ENCODE measurements at regions not wholly inside any gene's neighbourhood (a gene's known extent, or its start where the extent isn't known, plus 50 kb on each side); places are given as distances from the start of the nearest gene placed in this dataset.

DNA sequence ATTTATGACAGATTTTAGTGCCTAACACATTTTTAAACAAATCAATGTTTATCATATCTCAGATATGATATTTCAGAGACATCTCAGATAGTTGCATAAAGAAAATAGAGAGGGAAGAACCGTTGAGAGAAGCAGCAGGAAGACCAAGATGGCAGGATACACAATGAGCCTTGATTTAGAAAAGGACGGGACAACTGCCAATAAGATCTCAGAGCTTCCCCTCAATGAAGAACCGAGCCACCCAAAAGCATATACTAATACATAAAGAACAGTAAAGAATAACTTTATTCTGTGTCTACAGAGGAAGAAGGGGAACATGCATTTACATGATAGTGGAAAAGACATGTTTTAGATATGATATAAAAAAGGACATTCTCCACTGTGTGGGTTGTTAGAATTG lies 375.9 kb upstream of the SOX5 start:
- ChIA-PET CTCF (no interaction called here), POLR2A (no interaction called here)

More for the DNA sequence above, 375.9 kb upstream of the SOX5 start:
- H3K9me1 ChIP-seq (replicated peaks; ENCODE audit: control insufficient read depth, extremely low read depth, insufficient read depth, low read length), result no peaks in the 10 kb centered on the region
- no peak for DNase-seq (ENCODE audit: low read depth, low spot score)
- no peaks in the 10 kb centered on the region for H3K4me1 ChIP-seq (ENCODE audit: control insufficient read depth, extremely low read depth, insufficient read depth, low read length)
- H2AFZ ChIP-seq (ENCODE audit: low read depth, low read length), result no peak overlapping the region
- H3K4me3 ChIP-seq (replicated peaks in 1 of 3; ENCODE audit: insufficient read depth in 1 of 3, low read depth in 1 of 3, low read length in 3 of 3), result no peak overlapping the region
- intact Hi-C loops (cut with micrococcal nuclease), result no loop called here
- no peak for FAIRE-seq
- no peaks in the 10 kb centered on the region for H3K36me3 ChIP-seq (ENCODE audit: control insufficient read depth in 2 of 2, extremely low read depth in 1 of 2, insufficient read depth in 2 of 2, low read length in 2 of 2)
- no peak overlapping the region for H3K4me2 ChIP-seq (ENCODE audit: insufficient read depth, low read length)
- H3K9me3 ChIP-seq (replicated peaks; ENCODE audit: control insufficient read depth, insufficient read depth, low read length), result no peaks in the 10 kb centered on the region
- dilution Hi-C loops (cut with MboI; ENCODE audit: extremely low pct_ligation_motif_present, low sequenced_read_pairs), result no loop called here
- H3K27me3 ChIP-seq (ENCODE audit: control insufficient read depth in 2 of 2, insufficient read depth in 2 of 2, low read length in 2 of 2), result no peaks in the 10 kb centered on the region
- no TSS peak for BruUV-seq (replicated peaks)
- no peak overlapping the region for H3K9ac ChIP-seq (replicated peaks; ENCODE audit: extremely low read depth, insufficient read depth, low read length)
- no peaks in the 10 kb centered on the region for H4K20me1 ChIP-seq (replicated peaks; ENCODE audit: control insufficient read depth, extremely low read depth, insufficient read depth, low read length)
- no peaks in the 10 kb centered on the region for H3K79me2 ChIP-seq (ENCODE audit: control insufficient read depth, insufficient read depth, low read length)
- TF ChIP-seq MAX (IDR thresholded peaks at IDR 0.05; ENCODE audit: insufficient read depth, insufficient read length) (no peak), POLR2A (IDR thresholded peaks at IDR 0.05; ENCODE audit: low read depth, low read length) (no peak), CTCF (IDR thresholded peaks at IDR 0.05; ENCODE audit: extremely low read depth in 1 of 2, insufficient read depth in 1 of 2, low read depth in 1 of 2, low read length in 2 of 2) (no peak), JUN (IDR thresholded peaks at IDR 0.05; ENCODE audit: borderline replicate concordance, insufficient read depth, insufficient read length, low read depth) (no peak), FOS (IDR thresholded peaks at IDR 0.05; ENCODE audit: borderline replicate concordance, insufficient read depth, low read length) (no peak), EZH2 (IDR thresholded peaks at IDR 0.05; ENCODE audit: borderline replicate concordance, low read depth, low read length, severe bottlenecking) (no peak), GATA2 (IDR thresholded peaks at IDR 0.05; ENCODE audit: insufficient read depth, insufficient read length, low read depth, low read length) (no peak), MYC (IDR thresholded peaks at IDR 0.05; ENCODE audit: low read depth, low read length) (no peak), POLR2AphosphoS5 (IDR thresholded peaks at IDR 0.05; ENCODE audit: insufficient read depth, low read depth, low read length) (no peak)
- no peak overlapping the region for H3K27ac ChIP-seq (ENCODE audit: insufficient read depth, low read depth, low read length)
